ENCODE measurements at regions not wholly inside any gene's neighbourhood (a gene's known extent, or its start where the extent isn't known, plus 50 kb on each side); places are given as distances from the start of the nearest gene placed in this dataset.

DNA sequence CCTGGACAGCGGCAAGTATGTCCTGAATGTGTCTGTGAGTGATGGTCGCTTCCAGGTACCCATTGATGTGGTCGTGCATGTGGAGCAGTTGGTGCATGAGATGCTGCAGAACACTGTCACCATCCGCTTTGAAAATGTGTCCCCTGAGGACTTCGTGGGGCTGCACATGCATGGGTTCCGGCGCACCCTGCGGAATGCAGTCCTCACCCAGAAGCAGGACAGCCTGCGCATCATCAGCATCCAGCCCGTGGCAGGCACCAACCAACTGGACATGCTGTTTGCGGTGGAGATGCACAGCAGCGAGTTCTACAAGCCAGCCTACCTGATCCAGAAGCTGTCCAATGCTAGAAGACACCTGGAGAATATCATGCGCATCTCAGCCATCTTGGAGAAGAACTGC is 125.3 kb upstream of the MTNR1B start:
- Histone ChIP-seq H3K4me3 (ENCODE audit: low read length) (no peak overlapping the region), H3K4me2 (ENCODE audit: low read length) (no peak overlapping the region), H3K36me3 (ENCODE audit: insufficient read depth, low read length) (peaks cover 15% of the 10 kb centered on the region), H4K20me1 (ENCODE audit: insufficient read depth) (no peaks in the 10 kb centered on the region), H3K27ac (ENCODE audit: low read length) (no peak overlapping the region), H3K79me2 (replicated peaks; ENCODE audit: insufficient read depth, low read length) (no peaks in the 10 kb centered on the region), H3K9me2 (ENCODE audit: insufficient read depth, low read length) (no peaks in the 10 kb centered on the region), H2AFZ (ENCODE audit: low read depth, low read length) (no peak overlapping the region), H3K9me3 (ENCODE audit: low read length) (no peaks in the 10 kb centered on the region), H3F3A (ENCODE audit: insufficient read depth, low read length, poor library complexity, severe bottlenecking) (no peaks in the 10 kb centered on the region), H3K27me3 (ENCODE audit: insufficient read depth, low read depth, low read length) (no peaks in the 10 kb centered on the region), H3K9ac (ENCODE audit: low read length) (no peak overlapping the region)
- no peak for TF ChIP-seq RAD21 (conservative IDR thresholded peaks at IDR 0.05)
- no peak for TF ChIP-seq MXI1 (conservative IDR thresholded peaks at IDR 0.05; ENCODE audit: poor library complexity, severe bottlenecking)
- TF ChIP-seq, protein P1, sequence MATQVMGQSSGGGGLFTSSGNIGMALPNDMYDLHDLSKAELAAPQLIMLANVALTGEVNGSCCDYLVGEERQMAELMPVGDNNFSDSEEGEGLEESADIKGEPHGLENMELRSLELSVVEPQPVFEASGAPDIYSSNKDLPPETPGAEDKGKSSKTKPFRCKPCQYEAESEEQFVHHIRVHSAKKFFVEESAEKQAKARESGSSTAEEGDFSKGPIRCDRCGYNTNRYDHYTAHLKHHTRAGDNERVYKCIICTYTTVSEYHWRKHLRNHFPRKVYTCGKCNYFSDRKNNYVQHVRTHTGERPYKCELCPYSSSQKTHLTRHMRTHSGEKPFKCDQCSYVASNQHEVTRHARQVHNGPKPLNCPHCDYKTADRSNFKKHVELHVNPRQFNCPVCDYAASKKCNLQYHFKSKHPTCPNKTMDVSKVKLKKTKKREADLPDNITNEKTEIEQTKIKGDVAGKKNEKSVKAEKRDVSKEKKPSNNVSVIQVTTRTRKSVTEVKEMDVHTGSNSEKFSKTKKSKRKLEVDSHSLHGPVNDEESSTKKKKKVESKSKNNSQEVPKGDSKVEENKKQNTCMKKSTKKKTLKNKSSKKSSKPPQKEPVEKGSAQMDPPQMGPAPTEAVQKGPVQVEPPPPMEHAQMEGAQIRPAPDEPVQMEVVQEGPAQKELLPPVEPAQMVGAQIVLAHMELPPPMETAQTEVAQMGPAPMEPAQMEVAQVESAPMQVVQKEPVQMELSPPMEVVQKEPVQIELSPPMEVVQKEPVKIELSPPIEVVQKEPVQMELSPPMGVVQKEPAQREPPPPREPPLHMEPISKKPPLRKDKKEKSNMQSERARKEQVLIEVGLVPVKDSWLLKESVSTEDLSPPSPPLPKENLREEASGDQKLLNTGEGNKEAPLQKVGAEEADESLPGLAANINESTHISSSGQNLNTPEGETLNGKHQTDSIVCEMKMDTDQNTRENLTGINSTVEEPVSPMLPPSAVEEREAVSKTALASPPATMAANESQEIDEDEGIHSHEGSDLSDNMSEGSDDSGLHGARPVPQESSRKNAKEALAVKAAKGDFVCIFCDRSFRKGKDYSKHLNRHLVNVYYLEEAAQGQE (IDR thresholded peaks at IDR 0.05; ENCODE audit: borderline replicate concordance) = no peak
- TF ChIP-seq EZH2 (IDR thresholded peaks at IDR 0.05; ENCODE audit: borderline replicate concordance, insufficient read depth, low read length, poor library complexity, severe bottlenecking) = no peak
- TF ChIP-seq, protein P2, sequence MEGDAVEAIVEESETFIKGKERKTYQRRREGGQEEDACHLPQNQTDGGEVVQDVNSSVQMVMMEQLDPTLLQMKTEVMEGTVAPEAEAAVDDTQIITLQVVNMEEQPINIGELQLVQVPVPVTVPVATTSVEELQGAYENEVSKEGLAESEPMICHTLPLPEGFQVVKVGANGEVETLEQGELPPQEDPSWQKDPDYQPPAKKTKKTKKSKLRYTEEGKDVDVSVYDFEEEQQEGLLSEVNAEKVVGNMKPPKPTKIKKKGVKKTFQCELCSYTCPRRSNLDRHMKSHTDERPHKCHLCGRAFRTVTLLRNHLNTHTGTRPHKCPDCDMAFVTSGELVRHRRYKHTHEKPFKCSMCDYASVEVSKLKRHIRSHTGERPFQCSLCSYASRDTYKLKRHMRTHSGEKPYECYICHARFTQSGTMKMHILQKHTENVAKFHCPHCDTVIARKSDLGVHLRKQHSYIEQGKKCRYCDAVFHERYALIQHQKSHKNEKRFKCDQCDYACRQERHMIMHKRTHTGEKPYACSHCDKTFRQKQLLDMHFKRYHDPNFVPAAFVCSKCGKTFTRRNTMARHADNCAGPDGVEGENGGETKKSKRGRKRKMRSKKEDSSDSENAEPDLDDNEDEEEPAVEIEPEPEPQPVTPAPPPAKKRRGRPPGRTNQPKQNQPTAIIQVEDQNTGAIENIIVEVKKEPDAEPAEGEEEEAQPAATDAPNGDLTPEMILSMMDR (IDR thresholded peaks at IDR 0.05; ENCODE audit: poor library complexity, severe bottlenecking) = no peak
- TF ChIP-seq SMC3 (conservative IDR thresholded peaks at IDR 0.05; ENCODE audit: poor library complexity) = no peak
- TF ChIP-seq TAF1 (IDR thresholded peaks at IDR 0.05; ENCODE audit: low read depth) = no peak
- no peak for TF ChIP-seq POLR2AphosphoS5 (IDR thresholded peaks at IDR 0.05)
- no peak for TF ChIP-seq EP300 (conservative IDR thresholded peaks at IDR 0.05; ENCODE audit: poor library complexity, severe bottlenecking)

GRCh38 chr11:92845390-92845789 is 124.1 kb upstream of the MTNR1B start:
- H3K9ac ChIP-seq (ENCODE audit: low read length) = no peak overlapping the region
- no peak overlapping the region for H3K27ac ChIP-seq (ENCODE audit: low read length)
- H3K27me3 ChIP-seq (ENCODE audit: insufficient read depth, low read depth, low read length) = no peaks in the 10 kb centered on the region
- H2AFZ ChIP-seq (ENCODE audit: low read depth, low read length) = no peak overlapping the region
- peaks cover 15% of the 10 kb centered on the region for H3K36me3 ChIP-seq (ENCODE audit: insufficient read depth, low read length)
- no peaks in the 10 kb centered on the region for H3K79me2 ChIP-seq (replicated peaks; ENCODE audit: insufficient read depth, low read length)
- no peaks in the 10 kb centered on the region for H4K20me1 ChIP-seq (ENCODE audit: insufficient read depth)
- no peaks in the 10 kb centered on the region for H3F3A ChIP-seq (ENCODE audit: insufficient read depth, low read length, poor library complexity, severe bottlenecking)
- no peak overlapping the region for H3K4me3 ChIP-seq (ENCODE audit: low read length)
- H3K9me2 ChIP-seq (ENCODE audit: insufficient read depth, low read length) = no peaks in the 10 kb centered on the region
- H3K4me2 ChIP-seq (ENCODE audit: low read length) = no peak overlapping the region
- TF ChIP-seq, protein P2 (IDR thresholded peaks at IDR 0.05; ENCODE audit: poor library complexity, severe bottlenecking) = no peak
- no peak for TF ChIP-seq POLR2AphosphoS5 (IDR thresholded peaks at IDR 0.05)
- no peaks in the 10 kb centered on the region for H3K9me3 ChIP-seq (ENCODE audit: low read length)

Data from neural cell (in vitro differentiated cells).